ENCODE measurements at regions not wholly inside any gene's neighbourhood (a gene's known extent, or its start where the extent isn't known, plus 50 kb on each side); places are given as distances from the start of the nearest gene placed in this dataset.

- Histone ChIP-seq H3K4me1 (ENCODE audit: insufficient read depth, poor library complexity, severe bottlenecking) (peaks cover 3% of the 10 kb centered on the region), H3K27me3 (ENCODE audit: insufficient read depth, poor library complexity, severe bottlenecking) (no peaks in the 10 kb centered on the region), H3K36me3 (ENCODE audit: low read depth) (no peaks in the 10 kb centered on the region), H3K27ac (ENCODE audit: poor library complexity, severe bottlenecking) (no peak overlapping the region), H3K4me3 (ENCODE audit: severe bottlenecking) (no peak overlapping the region), H3K9me3 (ENCODE audit: severe bottlenecking) (no peaks in the 10 kb centered on the region)
- ATAC-seq (ENCODE audit: low read depth) (no peak), DNase-seq (ENCODE audit: low spot score) (no peak)
- TF ChIP-seq CTCF (IDR thresholded peaks at IDR 0.05; ENCODE audit: poor library complexity, severe bottlenecking) = no peak
Measured at GRCh38 chr3:106339551-106339950, 470.7 kb upstream of the CBLB start.

GRCh38 chr3:106341087-106341486, 472.3 kb upstream of the CBLB start:
- no peak for DNase-seq (ENCODE audit: low spot score)

GRCh38 chr3:106341586-106342162, 472.9 kb upstream of the CBLB start:
- H3K27ac ChIP-seq (ENCODE audit: poor library complexity, severe bottlenecking) = no peak overlapping the region
- H3K9me3 ChIP-seq (ENCODE audit: severe bottlenecking) = no peaks in the 10 kb centered on the region
- DNase-seq (ENCODE audit: low spot score) = no peak
- no peak overlapping the region for H3K4me3 ChIP-seq (ENCODE audit: severe bottlenecking)
- H3K4me1 ChIP-seq (ENCODE audit: insufficient read depth, poor library complexity, severe bottlenecking) = peaks cover 11% of the 10 kb centered on the region
- H3K36me3 ChIP-seq (ENCODE audit: low read depth) = no peaks in the 10 kb centered on the region
- TF ChIP-seq CTCF (IDR thresholded peaks at IDR 0.05; ENCODE audit: poor library complexity, severe bottlenecking) = no peak
- no peaks in the 10 kb centered on the region for H3K27me3 ChIP-seq (ENCODE audit: insufficient read depth, poor library complexity, severe bottlenecking)
- no peak for ATAC-seq (ENCODE audit: low read depth)

More at GRCh38 chr3:106341087-106341486, 472.3 kb upstream of the CBLB start:
- no peak for TF ChIP-seq CTCF (IDR thresholded peaks at IDR 0.05; ENCODE audit: poor library complexity, severe bottlenecking)
- Histone ChIP-seq H3K4me3 (ENCODE audit: severe bottlenecking) (no peak overlapping the region), H3K9me3 (ENCODE audit: severe bottlenecking) (no peaks in the 10 kb centered on the region), H3K27ac (ENCODE audit: poor library complexity, severe bottlenecking) (no peak overlapping the region), H3K36me3 (ENCODE audit: low read depth) (no peaks in the 10 kb centered on the region), H3K27me3 (ENCODE audit: insufficient read depth, poor library complexity, severe bottlenecking) (no peaks in the 10 kb centered on the region), H3K4me1 (ENCODE audit: insufficient read depth, poor library complexity, severe bottlenecking) (peaks cover 9% of the 10 kb centered on the region)
- no peak for ATAC-seq (ENCODE audit: low read depth)

GRCh38 chr3:106342386-106342785, 473.6 kb upstream of the CBLB start:
- Histone ChIP-seq H3K36me3 (ENCODE audit: low read depth) (no peaks in the 10 kb centered on the region), H3K9me3 (ENCODE audit: severe bottlenecking) (no peaks in the 10 kb centered on the region), H3K27ac (ENCODE audit: poor library complexity, severe bottlenecking) (no peak overlapping the region), H3K4me1 (ENCODE audit: insufficient read depth, poor library complexity, severe bottlenecking) (peaks cover 11% of the 10 kb centered on the region), H3K4me3 (ENCODE audit: severe bottlenecking) (no peak overlapping the region), H3K27me3 (ENCODE audit: insufficient read depth, poor library complexity, severe bottlenecking) (no peaks in the 10 kb centered on the region)
- DNase-seq (ENCODE audit: low spot score) (no peak), ATAC-seq (ENCODE audit: low read depth) (no peak)
- no peak for TF ChIP-seq CTCF (IDR thresholded peaks at IDR 0.05; ENCODE audit: poor library complexity, severe bottlenecking)

- Histone ChIP-seq H3K9me3 (ENCODE audit: severe bottlenecking) (no peaks in the 10 kb centered on the region), H3K27me3 (ENCODE audit: insufficient read depth, poor library complexity, severe bottlenecking) (no peaks in the 10 kb centered on the region), H3K27ac (ENCODE audit: poor library complexity, severe bottlenecking) (no peak overlapping the region), H3K36me3 (ENCODE audit: low read depth) (no peaks in the 10 kb centered on the region), H3K4me3 (ENCODE audit: severe bottlenecking) (no peak overlapping the region), H3K4me1 (ENCODE audit: insufficient read depth, poor library complexity, severe bottlenecking) (peaks cover 11% of the 10 kb centered on the region)
- TF ChIP-seq CTCF (IDR thresholded peaks at IDR 0.05; ENCODE audit: poor library complexity, severe bottlenecking) = no peak
- ATAC-seq (ENCODE audit: low read depth) (no peak), DNase-seq (ENCODE audit: low spot score) (no peak)
Measured at GRCh38 chr3:106343811-106344210, 475.0 kb upstream of the CBLB start.
